Forelimb muscle (tissue), 1 donor: ENCODE measurements at regions not wholly inside any gene's neighbourhood (a gene's known extent, or its start where the extent isn't known, plus 50 kb on each side); places are given as distances from the start of the nearest gene placed in this dataset.
"Not testable (repeated sequence)": the region's sequence is repeated elsewhere in the genome, so short reads cannot be mapped to it uniquely, and the experiment has no call there.

Experiments used
- DNase-seq: peaks from one replicate; pipeline ENCODE4 v3.0.0-alpha.2; 2013; ENCODE audit warnings: low read depth

- no peak for DNase-seq
Measured at GRCh38 chr2:167369083-167369482, 480.8 kb downstream of the XIRP2 start.

GRCh38 chr2:167368371-167368770 lies 480.1 kb downstream of the XIRP2 start:
- DNase-seq, result no peak

- DNase-seq, result no peak
Measured at GRCh38 chr2:167365216-167365615, 476.9 kb downstream of the XIRP2 start.

GRCh38 chr2:167361426-167361825 lies 473.1 kb downstream of the XIRP2 start:
- DNase-seq, result no peak

GRCh38 chr2:167355821-167356220 lies 467.5 kb downstream of the XIRP2 start:
- no peak for DNase-seq

- no peak for DNase-seq
Measured at GRCh38 chr2:167353605-167354280, 465.5 kb downstream of the XIRP2 start.

- no peak for DNase-seq
Measured at GRCh38 chr2:167345559-167345958, 457.3 kb downstream of the XIRP2 start.

GRCh38 chr2:167342769-167343168 lies 454.5 kb downstream of the XIRP2 start:
- no peak for DNase-seq

GRCh38 chr2:167340322-167340721 lies 452.0 kb downstream of the XIRP2 start:
- no peak for DNase-seq

- no peak for DNase-seq
Measured at GRCh38 chr2:167336213-167336612, 447.9 kb downstream of the XIRP2 start.

GRCh38 chr2:167335541-167335992 lies 447.3 kb downstream of the XIRP2 start:
- DNase-seq, result no peak

- no peak for DNase-seq
Measured at GRCh38 chr2:167334146-167334742, 446.0 kb downstream of the XIRP2 start.

- DNase-seq, result no peak
Measured at GRCh38 chr2:167333245-167333644, 445.0 kb downstream of the XIRP2 start.

GRCh38 chr2:167332358-167332757 lies 444.1 kb downstream of the XIRP2 start:
- DNase-seq, result no peak

- no peak for DNase-seq
Measured at GRCh38 chr2:167331636-167332232, 443.5 kb downstream of the XIRP2 start.

GRCh38 chr2:167328808-167329207 lies 440.5 kb downstream of the XIRP2 start:
- not testable (repeated sequence) for DNase-seq

- DNase-seq, result no peak
Measured at GRCh38 chr2:167322795-167323194, 434.5 kb downstream of the XIRP2 start.

- no peak for DNase-seq
Measured at GRCh38 chr2:167318581-167318980, 430.3 kb downstream of the XIRP2 start.

- no peak for DNase-seq
Measured at GRCh38 chr2:167310442-167310841, 422.2 kb downstream of the XIRP2 start.
